HFFc6 (cell line): ENCODE measurements at regions not wholly inside any gene's neighbourhood (a gene's known extent, or its start where the extent isn't known, plus 50 kb on each side); places are given as distances from the start of the nearest gene placed in this dataset.

Source experiments
- DNase-seq: peaks from one replicate; pipeline ENCODE4 v3.0.0-alpha.2; 2018
- H3K27ac Mint-ChIP-seq: 2 replicates; pipeline ENCODE4 v1.8.0; 2020; ENCODE audit warnings: mild to moderate bottlenecking, mixed read lengths
- H3K27me3 Mint-ChIP-seq: 2 replicates; pipeline ENCODE4 v1.8.0; 2021; ENCODE audit warnings: mild to moderate bottlenecking, moderate library complexity, mixed read lengths; ENCODE audit not compliant: insufficient read depth
- H3K36me3 Mint-ChIP-seq: 2 replicates; pipeline ENCODE4 v1.8.0; 2021; ENCODE audit warnings: low read depth, mixed read lengths
- H3K4me1 Mint-ChIP-seq: 2 replicates; pipeline ENCODE4 v1.8.0; 2020; ENCODE audit warnings: low read depth, mixed read lengths
- H3K4me3 Mint-ChIP-seq: 2 replicates; pipeline ENCODE4 v1.8.0; 2020; ENCODE audit warnings: mild to moderate bottlenecking, moderate library complexity, mixed read lengths
- H3K9me3 Mint-ChIP-seq: 2 replicates; pipeline ENCODE4 v1.8.0; 2020; ENCODE audit warnings: mild to moderate bottlenecking, mixed read lengths
- CTCF ChIP-seq: fragments of 200-600 bp; sonication (generic); IDR thresholded peaks from 2 replicates; pipeline ENCODE4 v1.5.0; 2021; ENCODE audit warnings: antibody characterized with exemption, mild to moderate bottlenecking

- TF ChIP-seq CTCF = no peak
- H3K4me1 Mint-ChIP-seq = no peaks in the 10 kb centered on the region
- no peaks in the 10 kb centered on the region for H3K27me3 Mint-ChIP-seq
- no peak for DNase-seq
- no peak overlapping the region for H3K27ac Mint-ChIP-seq
- H3K9me3 Mint-ChIP-seq = no peaks in the 10 kb centered on the region; the same call in 1 of the 2 replicates
- no peaks in the 10 kb centered on the region; the same call in 1 of the 2 replicates for H3K36me3 Mint-ChIP-seq
- H3K4me3 Mint-ChIP-seq = no peak overlapping the region
Measured at GRCh38 chr13:89708013-89708412, 1639.5 kb upstream of the MIR17HG start.

DNA sequence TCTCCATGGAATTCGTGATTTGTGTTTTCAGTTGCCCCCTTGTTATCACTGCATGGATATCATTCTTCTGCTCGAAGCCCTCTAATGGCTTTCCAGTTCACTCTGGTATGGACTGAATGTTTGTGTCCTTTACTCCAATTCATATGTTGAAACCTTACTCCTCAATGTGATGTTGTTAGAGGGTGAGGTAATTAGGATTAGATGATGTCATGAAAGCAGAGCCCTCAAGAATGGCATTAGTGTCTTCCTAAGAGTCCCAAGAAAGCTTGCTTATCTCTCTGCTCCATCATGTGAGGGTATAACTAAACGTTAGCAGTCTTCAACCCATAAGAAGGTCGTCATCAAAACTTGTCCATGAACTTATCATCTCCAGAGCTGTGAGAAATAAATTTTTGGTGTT is 1626.3 kb upstream of the MIR17HG start:
- Mint-ChIP-seq H3K27ac (no peak overlapping the region), H3K9me3 (peaks cover 21% of the 10 kb centered on the region), H3K4me1 (no peaks in the 10 kb centered on the region), H3K36me3 (no peaks in the 10 kb centered on the region), H3K4me3 (no peak overlapping the region), H3K27me3 (peaks cover 4% of the 10 kb centered on the region)
- TF ChIP-seq CTCF = no peak
- no peak for DNase-seq

DNA sequence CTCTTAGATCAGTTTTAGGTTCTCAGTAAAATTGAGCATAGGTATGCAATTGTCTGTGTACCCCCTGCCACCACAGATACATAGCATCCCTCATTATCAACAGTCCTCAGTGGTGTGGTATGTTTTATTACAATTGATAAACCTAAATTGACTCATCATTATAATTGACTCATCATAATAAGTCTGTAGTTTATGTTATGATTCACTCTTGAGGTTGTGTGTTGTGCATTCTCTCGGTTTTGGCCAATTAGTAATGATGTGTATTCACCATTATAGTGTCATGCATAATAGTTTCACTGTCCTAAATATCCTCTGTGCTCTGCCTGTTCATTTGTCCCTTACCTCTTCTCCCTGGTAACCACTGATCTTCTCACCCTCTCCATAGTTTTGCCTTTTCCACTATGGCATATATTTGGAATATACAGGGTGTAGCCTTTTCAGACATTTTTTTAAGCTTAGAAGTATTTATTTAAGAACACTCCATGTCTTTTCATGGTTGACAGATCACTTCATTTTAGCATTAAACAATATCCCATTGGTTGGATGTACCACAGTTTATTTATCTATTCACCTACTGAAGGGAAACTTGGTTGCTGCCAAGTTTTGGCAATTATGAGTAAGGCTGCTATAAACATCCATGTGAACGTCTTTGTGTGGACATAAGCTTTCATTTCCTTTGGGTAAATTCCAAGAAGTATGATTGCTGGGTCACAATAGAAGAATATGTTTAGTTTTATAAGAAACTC is 1620.6 kb upstream of the MIR17HG start:
- Mint-ChIP-seq H3K9me3 (peaks cover 7% of the 10 kb centered on the region), H3K4me3 (no peak overlapping the region), H3K27ac (no peak overlapping the region), H3K27me3 (peaks cover 4% of the 10 kb centered on the region), H3K36me3 (no peaks in the 10 kb centered on the region), H3K4me1 (no peaks in the 10 kb centered on the region)
- no peak for DNase-seq
- TF ChIP-seq CTCF = no peak

- TF ChIP-seq CTCF = no peak
- H3K27me3 Mint-ChIP-seq = no peaks in the 10 kb centered on the region
- H3K36me3 Mint-ChIP-seq = no peaks in the 10 kb centered on the region
- no peak overlapping the region for H3K27ac Mint-ChIP-seq
- no peak overlapping the region for H3K4me3 Mint-ChIP-seq
- H3K9me3 Mint-ChIP-seq = peaks cover 20% of the 10 kb centered on the region
- no peaks in the 10 kb centered on the region for H3K4me1 Mint-ChIP-seq
- DNase-seq = no peak
Measured at GRCh38 chr13:89733829-89734228, 1613.7 kb upstream of the MIR17HG start.

DNA sequence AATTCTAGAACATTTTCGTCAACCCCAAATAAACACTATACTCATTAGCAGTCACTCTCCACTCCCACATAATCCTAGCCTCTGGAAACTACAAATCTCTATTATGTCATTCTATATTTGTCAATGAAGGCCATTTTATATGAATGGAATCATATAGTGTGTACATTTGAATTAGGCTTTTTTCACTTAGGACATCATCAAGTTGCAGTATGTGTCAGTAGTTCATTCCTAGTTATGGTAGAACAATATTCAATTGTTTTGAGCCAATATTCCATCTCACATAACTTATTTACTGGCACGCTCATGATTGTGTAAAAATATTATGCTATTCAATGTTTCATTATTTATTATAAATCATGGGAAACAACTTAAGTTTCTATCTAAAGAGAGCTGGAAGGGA is 1610.4 kb upstream of the MIR17HG start:
- H3K27me3 Mint-ChIP-seq = no peaks in the 10 kb centered on the region
- H3K9me3 Mint-ChIP-seq = peaks cover 20% of the 10 kb centered on the region
- H3K4me1 Mint-ChIP-seq = no peaks in the 10 kb centered on the region
- no peaks in the 10 kb centered on the region for H3K36me3 Mint-ChIP-seq
- no peak overlapping the region for H3K4me3 Mint-ChIP-seq
- H3K27ac Mint-ChIP-seq = no peak overlapping the region
- no peak for DNase-seq
- TF ChIP-seq CTCF = no peak
